ENCODE measurements at regions not wholly inside any gene's neighbourhood (a gene's known extent, or its start where the extent isn't known, plus 50 kb on each side); places are given as distances from the start of the nearest gene placed in this dataset.

DNA sequence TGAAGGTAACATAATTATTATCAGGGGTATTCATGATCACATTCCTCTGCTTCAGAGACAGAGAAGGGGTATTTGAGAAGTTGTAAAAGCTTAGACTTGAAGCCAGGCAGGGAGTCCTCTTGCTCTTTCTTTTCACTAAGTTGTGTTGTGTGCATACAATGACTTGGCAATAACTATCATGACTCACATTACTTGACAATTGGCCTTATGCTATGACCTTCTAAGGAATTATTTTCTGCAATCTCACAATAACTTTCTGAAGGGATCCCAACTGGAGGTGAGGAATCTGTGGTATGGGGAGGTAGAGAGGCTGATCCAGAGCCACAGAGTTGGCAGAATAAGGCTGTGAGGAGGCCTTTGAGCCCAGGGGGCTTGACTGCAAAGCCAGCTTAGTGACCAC, 622.3 kb downstream of the MTRR start (continued):
- TF ChIP-seq CBX5 (IDR thresholded peaks at IDR 0.05; ENCODE audit: low read depth), result no peak
- TF ChIP-seq, protein P1, sequence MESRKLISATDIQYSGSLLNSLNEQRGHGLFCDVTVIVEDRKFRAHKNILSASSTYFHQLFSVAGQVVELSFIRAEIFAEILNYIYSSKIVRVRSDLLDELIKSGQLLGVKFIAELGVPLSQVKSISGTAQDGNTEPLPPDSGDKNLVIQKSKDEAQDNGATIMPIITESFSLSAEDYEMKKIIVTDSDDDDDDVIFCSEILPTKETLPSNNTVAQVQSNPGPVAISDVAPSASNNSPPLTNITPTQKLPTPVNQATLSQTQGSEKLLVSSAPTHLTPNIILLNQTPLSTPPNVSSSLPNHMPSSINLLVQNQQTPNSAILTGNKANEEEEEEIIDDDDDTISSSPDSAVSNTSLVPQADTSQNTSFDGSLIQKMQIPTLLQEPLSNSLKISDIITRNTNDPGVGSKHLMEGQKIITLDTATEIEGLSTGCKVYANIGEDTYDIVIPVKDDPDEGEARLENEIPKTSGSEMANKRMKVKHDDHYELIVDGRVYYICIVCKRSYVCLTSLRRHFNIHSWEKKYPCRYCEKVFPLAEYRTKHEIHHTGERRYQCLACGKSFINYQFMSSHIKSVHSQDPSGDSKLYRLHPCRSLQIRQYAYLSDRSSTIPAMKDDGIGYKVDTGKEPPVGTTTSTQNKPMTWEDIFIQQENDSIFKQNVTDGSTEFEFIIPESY (IDR thresholded peaks at IDR 0.05), result no peak
- no peak for TF ChIP-seq MEF2B (IDR thresholded peaks at IDR 0.05; ENCODE audit: partially characterized antibody, poor library complexity, severe bottlenecking)
- TF ChIP-seq, protein P2, sequence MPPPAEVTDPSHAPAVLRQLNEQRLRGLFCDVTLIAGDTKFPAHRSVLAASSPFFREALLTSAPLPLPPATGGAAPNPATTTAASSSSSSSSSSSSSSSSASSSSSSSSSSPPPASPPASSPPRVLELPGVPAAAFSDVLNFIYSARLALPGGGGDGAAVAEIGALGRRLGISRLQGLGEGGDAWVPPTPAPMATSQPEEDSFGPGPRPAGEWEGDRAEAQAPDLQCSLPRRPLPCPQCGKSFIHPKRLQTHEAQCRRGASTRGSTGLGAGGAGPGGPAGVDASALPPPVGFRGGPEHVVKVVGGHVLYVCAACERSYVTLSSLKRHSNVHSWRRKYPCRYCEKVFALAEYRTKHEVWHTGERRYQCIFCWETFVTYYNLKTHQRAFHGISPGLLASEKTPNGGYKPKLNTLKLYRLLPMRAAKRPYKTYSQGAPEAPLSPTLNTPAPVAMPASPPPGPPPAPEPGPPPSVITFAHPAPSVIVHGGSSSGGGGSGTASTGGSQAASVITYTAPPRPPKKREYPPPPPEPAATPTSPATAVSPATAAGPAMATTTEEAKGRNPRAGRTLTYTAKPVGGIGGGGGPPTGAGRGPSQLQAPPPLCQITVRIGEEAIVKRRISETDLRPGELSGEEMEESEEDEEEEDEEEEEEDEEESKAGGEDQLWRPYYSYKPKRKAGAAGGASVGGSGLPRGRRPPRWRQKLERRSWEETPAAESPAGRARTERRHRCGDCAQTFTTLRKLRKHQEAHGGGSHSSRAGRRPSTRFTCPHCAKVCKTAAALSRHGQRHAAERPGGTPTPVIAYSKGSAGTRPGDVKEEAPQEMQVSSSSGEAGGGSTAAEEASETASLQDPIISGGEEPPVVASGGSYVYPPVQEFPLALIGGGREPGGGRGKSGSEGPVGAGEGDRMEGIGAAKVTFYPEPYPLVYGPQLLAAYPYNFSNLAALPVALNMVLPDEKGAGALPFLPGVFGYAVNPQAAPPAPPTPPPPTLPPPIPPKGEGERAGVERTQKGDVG (CRISPR knock-in tag; IDR thresholded peaks at IDR 0.05), result no peak
- TF ChIP-seq NFYB (IDR thresholded peaks at IDR 0.05; ENCODE audit: insufficient read depth, low read depth, low read length), result no peak
- no peak for TF ChIP-seq CHD1 (IDR thresholded peaks at IDR 0.05; ENCODE audit: low read depth, low read length)
- no peak for TF ChIP-seq YBX1 (IDR thresholded peaks at IDR 0.05)
- no peak for TF ChIP-seq GABPA (IDR thresholded peaks at IDR 0.05; ENCODE audit: low read depth)
- no peak for TF ChIP-seq NRF1 (conservative IDR thresholded peaks at IDR 0.05; ENCODE audit: low read depth, low read length)

DNA sequence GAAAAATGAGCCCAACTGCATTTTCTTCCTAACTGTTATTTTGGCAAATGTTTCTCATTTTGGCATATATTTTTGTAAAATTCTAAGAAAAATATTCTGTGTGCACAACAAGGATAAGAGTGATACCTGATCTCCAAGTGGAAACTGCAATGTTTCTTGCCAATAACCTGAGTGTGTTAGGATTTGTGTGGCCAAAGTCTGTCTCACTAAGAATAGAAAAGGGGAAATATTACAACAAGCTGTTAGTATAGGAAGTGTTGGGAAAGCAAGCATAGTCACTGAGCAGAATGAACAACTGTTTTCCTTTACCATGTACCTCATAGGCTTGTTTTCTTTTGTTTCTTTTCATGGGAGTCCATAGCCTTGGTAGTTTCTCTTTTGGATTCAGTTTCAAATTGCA, 624.2 kb downstream of the MTRR start:
- BruUV-seq (replicated peaks), result no TSS peak
- Histone ChIP-seq H3K27me3 (replicated peaks in 1 of 2; ENCODE audit: control insufficient read depth in 2 of 2, insufficient read depth in 2 of 2, low read length in 1 of 2) (no peaks in the 10 kb centered on the region), H3K27ac (ENCODE audit: control insufficient read depth, insufficient read depth) (no peak overlapping the region), H3K4me2 (ENCODE audit: control insufficient read depth, insufficient read depth) (no peak overlapping the region), H3K9ac (ENCODE audit: control insufficient read depth, insufficient read depth, low read length) (no peak overlapping the region), H2AFZ (ENCODE audit: control insufficient read depth, low read depth, low read length) (no peak overlapping the region), H3K9me3 (replicated peaks; ENCODE audit: control insufficient read depth, insufficient read depth, low read length) (no peaks in the 10 kb centered on the region; the same call in 2 of the 3 replicates), H4K20me1 (ENCODE audit: control insufficient read depth, insufficient read depth) (no peaks in the 10 kb centered on the region), H3K79me2 (ENCODE audit: control insufficient read depth, insufficient read depth, low read length) (no peaks in the 10 kb centered on the region), H3K4me1 (ENCODE audit: control insufficient read depth, insufficient read depth, low read length) (no peaks in the 10 kb centered on the region), H3K4me3 (no peak overlapping the region), H3K36me3 (ENCODE audit: control insufficient read depth in 2 of 2, insufficient read depth in 2 of 2, low read length in 1 of 2) (no peaks in the 10 kb centered on the region)
- in situ Hi-C loops (cut with MboI) (no loop called here), intact Hi-C loops (cut with micrococcal nuclease; ENCODE audit: unreplicated experiment) (no loop called here)
- ChIA-PET RAD21 (ENCODE audit: unreplicated experiment) (no interaction called here), SMC1A (ENCODE audit: uncharacterized antibody, unreplicated experiment) (no interaction called here), POLR2A (no interaction called here), CTCF (no interaction called here)
- ATAC-seq, result no peak
- no peak for FAIRE-seq
- no peak for DNase-seq (ENCODE audit: low read depth, low spot score)
- TF ChIP-seq EGR1 (IDR thresholded peaks at IDR 0.05; ENCODE audit: borderline replicate concordance in 1 of 2, low read depth in 2 of 2, low read length in 2 of 2) (no peak), BMI1 (IDR thresholded peaks at IDR 0.05; ENCODE audit: borderline replicate concordance) (no peak), EED (IDR thresholded peaks at IDR 0.05; ENCODE audit: low read depth) (no peak), HDGF (IDR thresholded peaks at IDR 0.05) (no peak), RAD21 (IDR thresholded peaks at IDR 0.05; ENCODE audit: insufficient read depth, low read depth, low read length) (no peak), CHD4 (IDR thresholded peaks at IDR 0.05) (no peak), FOXM1 (IDR thresholded peaks at IDR 0.05; ENCODE audit: low read depth, low read length) (no peak), RAD51 (IDR thresholded peaks at IDR 0.05) (no peak), CBX5 (IDR thresholded peaks at IDR 0.05; ENCODE audit: low read depth) (no peak), NFIC (IDR thresholded peaks at IDR 0.05; ENCODE audit: low read depth, low read length) (no peak), SMARCA5 (IDR thresholded peaks at IDR 0.05) (no peak)
- TF ChIP-seq, protein P3, sequence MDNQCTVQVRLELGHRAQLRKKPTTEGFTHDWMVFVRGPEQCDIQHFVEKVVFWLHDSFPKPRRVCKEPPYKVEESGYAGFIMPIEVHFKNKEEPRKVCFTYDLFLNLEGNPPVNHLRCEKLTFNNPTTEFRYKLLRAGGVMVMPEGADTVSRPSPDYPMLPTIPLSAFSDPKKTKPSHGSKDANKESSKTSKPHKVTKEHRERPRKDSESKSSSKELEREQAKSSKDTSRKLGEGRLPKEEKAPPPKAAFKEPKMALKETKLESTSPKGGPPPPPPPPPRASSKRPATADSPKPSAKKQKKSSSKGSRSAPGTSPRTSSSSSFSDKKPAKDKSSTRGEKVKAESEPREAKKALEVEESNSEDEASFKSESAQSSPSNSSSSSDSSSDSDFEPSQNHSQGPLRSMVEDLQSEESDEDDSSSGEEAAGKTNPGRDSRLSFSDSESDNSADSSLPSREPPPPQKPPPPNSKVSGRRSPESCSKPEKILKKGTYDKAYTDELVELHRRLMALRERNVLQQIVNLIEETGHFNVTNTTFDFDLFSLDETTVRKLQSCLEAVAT (IDR thresholded peaks at IDR 0.05), result no peak

Measured in GM12878 (cell line).